HL-60 (cell line): ENCODE measurements at regions not wholly inside any gene's neighbourhood (a gene's known extent, or its start where the extent isn't known, plus 50 kb on each side); places are given as distances from the start of the nearest gene placed in this dataset.
A peak's percentile ranks its signal among the peaks of the same experiment; 100 is the strongest.

ENCODE experiments used
- DNase-seq, 2 experiments: peaks; one replicate each; pipeline ENCODE4 v3.0.0-alpha.2; 2010 to 2020; ENCODE audit warnings: low read depth in 1 of 2, low spot score in 1 of 2
- H3K27ac ChIP-seq: fragments of 250-450 bp; sonication (Bioruptor Pico); replicated peaks from 2 replicates; pipeline ENCODE4 v1.5.1; 2020; ENCODE audit warnings: mild to moderate bottlenecking, moderate library complexity
- H3K27me3 ChIP-seq: fragments of 250-450 bp; sonication (Bioruptor Pico); 2 replicates; pipeline ENCODE4 v1.5.1; 2021; ENCODE audit warnings: mild to moderate bottlenecking, moderate library complexity; ENCODE audit not compliant: insufficient read depth, poor library complexity, severe bottlenecking
- H3K4me3 ChIP-seq: replicated peaks from 2 replicates; pipeline ENCODE4 v1.5.1; 2011; ENCODE audit warnings: mild to moderate bottlenecking, control low read depth, low read length; ENCODE audit not compliant: insufficient read depth
- CTCF ChIP-seq: IDR thresholded peaks from one replicate; pipeline ENCODE4 v1.5.1; 2011; ENCODE audit warnings: low read length, control low read depth, inconsistent platforms; ENCODE audit not compliant: insufficient read depth
- GABPA ChIP-seq: IDR thresholded peaks from 2 replicates; pipeline ENCODE4 v1.6.1; 2012; ENCODE audit warnings: low read depth
- POLR2AphosphoS5 ChIP-seq: IDR thresholded peaks from 2 replicates; pipeline ENCODE4 v1.6.1; 2012; ENCODE audit warnings: low read depth
- REST ChIP-seq: IDR thresholded peaks from 2 replicates; pipeline ENCODE4 v1.6.1; 2012; ENCODE audit warnings: low read depth; ENCODE audit not compliant: insufficient replicate concordance
- SPI1 ChIP-seq: IDR thresholded peaks from 2 replicates; pipeline ENCODE4 v1.6.1; 2012; ENCODE audit warnings: low read depth, mild to moderate bottlenecking, borderline replicate concordance

GRCh38 chr9:23493219-23493618, 332.8 kb downstream of the ELAVL2 start:
- no peak for DNase-seq
- no peaks in the 10 kb centered on the region for H3K27me3 ChIP-seq
- TF ChIP-seq SPI1, result no peak
- TF ChIP-seq GABPA, result no peak
- no peak for TF ChIP-seq CTCF
- no peak for TF ChIP-seq REST
- no peak for TF ChIP-seq POLR2AphosphoS5

GRCh38 chr9:23496489-23497136, 329.4 kb downstream of the ELAVL2 start:
- no peak for TF ChIP-seq POLR2AphosphoS5
- TF ChIP-seq REST, result peak; percentile 71

More at GRCh38 chr9:23493219-23493618, 332.8 kb downstream of the ELAVL2 start:
- H3K4me3 ChIP-seq, result no peak overlapping the region
- H3K27ac ChIP-seq, result no peak overlapping the region

GRCh38 chr9:23497137-23497504, 328.9 kb downstream of the ELAVL2 start:
- Histone ChIP-seq H3K27me3 (no peaks in the 10 kb centered on the region), H3K27ac (no peak overlapping the region), H3K4me3 (no peak overlapping the region)
- TF ChIP-seq GABPA, result no peak
- TF ChIP-seq SPI1, result no peak
- no peak for TF ChIP-seq CTCF
- TF ChIP-seq POLR2AphosphoS5, result no peak
- no peak for TF ChIP-seq REST
- DNase-seq, result no peak

More at GRCh38 chr9:23496489-23497136, 329.4 kb downstream of the ELAVL2 start:
- H3K4me3 ChIP-seq, result no peak overlapping the region
- no peak overlapping the region for H3K27ac ChIP-seq
- no peaks in the 10 kb centered on the region for H3K27me3 ChIP-seq
- no peak for DNase-seq
